ENCODE measurements at regions not wholly inside any gene's neighbourhood (a gene's known extent, or its start where the extent isn't known, plus 50 kb on each side); places are given as distances from the start of the nearest gene placed in this dataset.

GRCh38 chr7:17598846-17599245 lies 300.4 kb downstream of the AHR start:
- TF ChIP-seq CTCF (conservative IDR thresholded peaks at IDR 0.05; ENCODE audit: low read length) (no peak), EZH2phosphoT487 (IDR thresholded peaks at IDR 0.05; ENCODE audit: borderline replicate concordance, low read depth, low read length) (no peak)

All from OCI-LY7 (cell line).